ENCODE measurements at regions not wholly inside any gene's neighbourhood (a gene's known extent, or its start where the extent isn't known, plus 50 kb on each side); places are given as distances from the start of the nearest gene placed in this dataset.

- Histone ChIP-seq H3K36me3 (ENCODE audit: low read depth, low read length) (no peaks in the 10 kb centered on the region), H3K9me2 (replicated peaks; ENCODE audit: low read length) (no peaks in the 10 kb centered on the region), H4K20me1 (ENCODE audit: low read length) (no peaks in the 10 kb centered on the region), H3F3A (ENCODE audit: low read length, unreplicated experiment) (no peaks in the 10 kb centered on the region), H3K9me3 (ENCODE audit: low read length) (no peaks in the 10 kb centered on the region), H3K79me2 (ENCODE audit: low read length) (no peaks in the 10 kb centered on the region), H3K27ac (ENCODE audit: low read length) (no peak overlapping the region), H3K4me1 (ENCODE audit: insufficient read depth, low read length) (peaks cover 23% of the 10 kb centered on the region), H3K4me2 (ENCODE audit: low read length) (no peak overlapping the region), H3K4me3 (ENCODE audit: low read length) (no peak overlapping the region), H2AFZ (ENCODE audit: low read length) (no peak overlapping the region), H3K9ac (ENCODE audit: low read length) (no peak overlapping the region), H3K27me3 (ENCODE audit: low read length) (no peaks in the 10 kb centered on the region)
- intact Hi-C loops (cut with micrococcal nuclease), result no loop called here
- CTCF ChIA-PET, result no interaction called here
- ATAC-seq (no peak), DNase-seq (peak; percentile 53)
- POLR2A ChIA-PET (ENCODE audit: unreplicated experiment), result no interaction called here
- TF ChIP-seq EZH2phosphoT487 (IDR thresholded peaks at IDR 0.05; ENCODE audit: borderline replicate concordance, low read length), result no peak
- no peak for TF ChIP-seq EZH2 (IDR thresholded peaks at IDR 0.05; ENCODE audit: low read length, unreplicated experiment)
- TF ChIP-seq CTCF (conservative IDR thresholded peaks at IDR 0.05; ENCODE audit: low read depth, low read length), result no peak
- BruUV-seq (replicated peaks), result no TSS peak
Observed at GRCh38 chr1:239882967-239883366, 208.7 kb upstream of the FMN2 start.

GRCh38 chr1:239884796-239885195, 206.9 kb upstream of the FMN2 start:
- intact Hi-C loops (cut with micrococcal nuclease), result no loop called here
- ATAC-seq, result no peak
- no peaks in the 10 kb centered on the region for H3K9me3 ChIP-seq (ENCODE audit: low read length)
- POLR2A ChIA-PET (ENCODE audit: unreplicated experiment), result no interaction called here
- H3K9ac ChIP-seq (ENCODE audit: low read length), result no peak overlapping the region
- no peak overlapping the region for H3K4me3 ChIP-seq (ENCODE audit: low read length)
- H3K79me2 ChIP-seq (ENCODE audit: low read length), result no peaks in the 10 kb centered on the region
- H2AFZ ChIP-seq (ENCODE audit: low read length), result no peak overlapping the region
- H3K4me1 ChIP-seq (ENCODE audit: insufficient read depth, low read length), result peaks cover 10% of the 10 kb centered on the region
- H3K9me2 ChIP-seq (replicated peaks; ENCODE audit: low read length), result no peaks in the 10 kb centered on the region
- TF ChIP-seq EZH2phosphoT487 (IDR thresholded peaks at IDR 0.05; ENCODE audit: borderline replicate concordance, low read length) (no peak), EZH2 (IDR thresholded peaks at IDR 0.05; ENCODE audit: low read length, unreplicated experiment) (no peak), CTCF (conservative IDR thresholded peaks at IDR 0.05; ENCODE audit: low read depth, low read length) (no peak)
- no peaks in the 10 kb centered on the region for H3K36me3 ChIP-seq (ENCODE audit: low read depth, low read length)
- no peaks in the 10 kb centered on the region for H3K27me3 ChIP-seq (ENCODE audit: low read length)
- no peak for DNase-seq
- H4K20me1 ChIP-seq (ENCODE audit: low read length), result no peaks in the 10 kb centered on the region
- H3K4me2 ChIP-seq (ENCODE audit: low read length), result no peak overlapping the region
- no peaks in the 10 kb centered on the region for H3F3A ChIP-seq (ENCODE audit: low read length, unreplicated experiment)
- no TSS peak for BruUV-seq (replicated peaks)
- CTCF ChIA-PET, result no interaction called here
- H3K27ac ChIP-seq (ENCODE audit: low read length), result no peak overlapping the region

- H4K20me1 ChIP-seq (ENCODE audit: low read length), result no peaks in the 10 kb centered on the region
- H3K4me3 ChIP-seq (ENCODE audit: low read length), result no peak overlapping the region
- no peaks in the 10 kb centered on the region for H3F3A ChIP-seq (ENCODE audit: low read length, unreplicated experiment)
- no peak for DNase-seq
- no peak overlapping the region for H2AFZ ChIP-seq (ENCODE audit: low read length)
- H3K27ac ChIP-seq (ENCODE audit: low read length), result no peak overlapping the region
- ChIA-PET CTCF (no interaction called here), POLR2A (ENCODE audit: unreplicated experiment) (no interaction called here)
- H3K4me1 ChIP-seq (ENCODE audit: insufficient read depth, low read length), result peaks cover 9% of the 10 kb centered on the region
- H3K4me2 ChIP-seq (ENCODE audit: low read length), result no peak overlapping the region
- H3K9me3 ChIP-seq (ENCODE audit: low read length), result no peaks in the 10 kb centered on the region
- H3K36me3 ChIP-seq (ENCODE audit: low read depth, low read length), result no peaks in the 10 kb centered on the region
- no peaks in the 10 kb centered on the region for H3K9me2 ChIP-seq (replicated peaks; ENCODE audit: low read length)
- TF ChIP-seq CTCF (conservative IDR thresholded peaks at IDR 0.05; ENCODE audit: low read depth, low read length), result no peak
- TF ChIP-seq EZH2 (IDR thresholded peaks at IDR 0.05; ENCODE audit: low read length, unreplicated experiment), result no peak
- intact Hi-C loops (cut with micrococcal nuclease), result no loop called here
- H3K9ac ChIP-seq (ENCODE audit: low read length), result no peak overlapping the region
- H3K27me3 ChIP-seq (ENCODE audit: low read length), result no peaks in the 10 kb centered on the region
- H3K79me2 ChIP-seq (ENCODE audit: low read length), result no peaks in the 10 kb centered on the region
- no peak for ATAC-seq
- BruUV-seq (replicated peaks), result no TSS peak
Observed at GRCh38 chr1:239886266-239886665, 205.4 kb upstream of the FMN2 start.

Measured in PC-3 (cell line).